HG03469 (cell line): ENCODE measurements at regions not wholly inside any gene's neighbourhood (a gene's known extent, or its start where the extent isn't known, plus 50 kb on each side); places are given as distances from the start of the nearest gene placed in this dataset.

Source experiments
- ATAC-seq: cut with Tn5 transposase; IDR thresholded peaks from one replicate; pipeline ENCODE4 v1.9.1; 2021; ENCODE audit warnings: mild to moderate bottlenecking, moderate library complexity, moderate number of reproducible peaks; ENCODE audit not compliant: unreplicated experiment

DNA sequence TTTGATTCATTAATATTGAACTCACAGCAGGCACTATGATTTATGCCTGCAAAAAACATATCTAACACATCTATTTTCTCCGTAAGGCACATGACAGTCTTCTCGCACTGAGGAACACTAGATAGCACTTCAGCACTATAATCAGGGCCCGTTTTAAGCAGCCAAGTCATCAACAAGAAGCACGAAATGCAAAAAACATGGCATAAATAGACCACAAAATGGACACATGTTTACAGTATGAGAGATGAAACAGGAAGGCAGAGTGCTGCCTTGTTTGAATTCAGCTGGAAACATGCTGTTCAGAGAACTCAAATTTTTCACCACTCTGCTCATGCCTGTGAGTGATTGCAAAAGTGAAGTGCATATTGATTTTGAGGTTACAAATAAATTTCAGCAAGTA is 205.8 kb upstream of the PDGFD start:
- no peak for ATAC-seq

DNA sequence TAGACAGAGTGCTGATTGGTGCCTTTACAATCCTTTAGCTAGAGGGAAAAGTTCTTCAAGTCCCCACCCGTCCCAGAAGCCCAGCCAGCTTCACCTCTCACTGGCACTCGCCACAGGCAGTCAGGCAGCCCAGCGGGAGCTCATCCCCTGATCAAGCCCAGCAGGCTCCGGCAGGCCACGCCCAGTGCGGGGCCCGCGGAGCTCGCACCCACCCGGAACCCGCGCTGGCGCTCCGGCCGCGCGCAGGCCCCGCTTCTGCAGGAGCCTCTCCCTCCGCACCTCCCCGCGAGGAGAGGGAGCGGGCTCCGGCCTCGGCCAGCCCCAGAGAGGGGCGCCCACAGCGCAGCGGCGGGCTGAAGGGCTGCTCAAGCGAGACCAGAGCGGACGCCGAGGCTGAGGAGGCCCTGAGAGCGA is 202.4 kb upstream of the PDGFD start:
- no peak for ATAC-seq

DNA sequence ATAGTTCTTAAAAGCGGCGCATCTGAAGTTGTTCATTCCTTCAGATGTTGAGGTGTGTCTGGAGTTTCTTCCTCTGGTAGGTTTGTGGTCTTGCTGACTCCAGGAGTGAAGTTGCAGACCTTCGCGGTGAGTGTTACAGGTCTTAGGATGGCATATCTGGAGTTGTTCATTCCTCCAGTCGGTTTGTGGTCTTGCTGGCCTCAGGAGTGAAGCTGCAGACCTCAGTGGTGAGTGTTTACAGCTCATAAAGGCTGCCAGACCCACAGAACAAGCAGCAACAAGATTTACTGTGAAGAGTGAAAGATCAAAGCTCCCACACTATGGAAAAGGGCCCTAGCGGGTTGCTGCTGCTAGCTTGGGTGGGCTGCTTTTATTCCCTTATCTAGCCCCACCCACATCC is 201.7 kb upstream of the PDGFD start:
- ATAC-seq: no peak

DNA sequence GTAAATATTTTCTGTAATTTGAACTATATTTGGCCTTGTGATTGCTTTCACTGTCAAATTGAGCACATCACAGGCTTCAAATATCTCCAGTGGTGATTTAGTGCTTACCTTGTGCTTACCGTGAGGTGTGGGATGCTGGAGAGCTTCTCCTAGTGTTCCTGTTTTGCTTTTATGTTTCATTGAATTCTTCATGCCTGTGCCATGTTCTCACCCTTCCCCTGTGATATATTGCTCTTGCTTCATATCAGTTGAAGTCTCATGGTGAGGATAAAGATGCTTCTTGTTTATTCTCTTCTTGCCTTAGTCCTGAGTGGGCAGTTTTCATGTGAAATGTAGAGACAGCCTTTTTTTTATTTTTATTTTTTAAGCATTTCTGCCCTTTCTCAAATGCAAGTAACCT is 198.0 kb upstream of the PDGFD start:
- ATAC-seq: no peak

DNA sequence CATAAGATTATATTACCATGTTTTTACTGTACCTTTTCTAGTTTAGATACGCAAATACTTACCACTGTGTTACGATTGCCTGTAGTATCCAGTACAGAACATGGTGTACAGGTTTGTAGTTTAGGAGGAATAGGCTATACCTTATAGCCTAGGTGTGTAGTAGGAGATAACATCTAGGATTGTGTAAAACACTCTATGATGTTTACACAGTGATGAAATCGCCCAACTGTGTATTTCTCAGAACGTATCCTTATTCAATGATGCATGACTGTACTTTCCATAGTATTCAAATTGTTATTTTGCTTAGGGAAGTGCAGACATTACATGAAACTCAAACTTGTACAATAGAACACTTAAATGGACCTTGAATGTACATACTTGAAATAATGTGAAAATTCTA is 188.1 kb upstream of the PDGFD start:
- no peak for ATAC-seq

DNA sequence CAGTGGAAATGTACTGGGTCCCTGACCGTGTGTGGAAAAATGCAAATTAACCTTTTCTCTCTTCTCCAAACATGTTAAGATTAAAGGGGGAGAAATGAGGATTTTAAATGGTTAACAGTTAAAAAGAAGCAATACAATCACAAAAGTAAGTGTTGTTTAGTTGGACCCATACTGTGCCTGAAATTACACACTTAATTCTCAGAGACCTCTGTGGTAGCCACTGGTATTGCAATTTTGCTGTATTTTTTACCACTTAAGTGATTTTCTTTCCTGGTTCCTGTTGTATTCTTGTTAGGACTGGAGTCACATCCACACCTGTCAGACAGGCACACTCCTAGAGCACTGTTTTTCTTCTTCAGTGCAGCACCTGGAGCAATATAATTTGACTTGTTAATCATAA is 179.6 kb upstream of the PDGFD start:
- peak; percentile 86 for ATAC-seq

DNA sequence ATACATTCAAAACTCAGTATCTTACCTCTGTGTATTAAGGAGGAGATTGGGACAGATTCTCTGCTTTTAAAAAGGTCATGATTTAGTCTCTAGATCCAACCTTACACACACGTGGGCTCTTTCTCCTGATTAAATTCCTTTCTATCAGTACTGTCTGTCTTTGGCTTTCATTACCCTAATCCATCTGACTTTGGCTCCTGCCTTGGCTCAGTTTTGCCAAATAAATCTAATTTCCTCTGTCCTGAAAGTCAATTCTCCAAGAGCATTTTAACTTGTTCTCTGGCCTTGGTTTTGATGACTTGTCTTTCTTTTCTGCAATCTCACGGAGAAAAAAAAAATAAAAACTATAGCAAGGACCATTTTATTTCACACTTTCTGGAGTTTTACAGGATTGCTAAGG is 176.6 kb upstream of the PDGFD start:
- ATAC-seq: no peak

DNA sequence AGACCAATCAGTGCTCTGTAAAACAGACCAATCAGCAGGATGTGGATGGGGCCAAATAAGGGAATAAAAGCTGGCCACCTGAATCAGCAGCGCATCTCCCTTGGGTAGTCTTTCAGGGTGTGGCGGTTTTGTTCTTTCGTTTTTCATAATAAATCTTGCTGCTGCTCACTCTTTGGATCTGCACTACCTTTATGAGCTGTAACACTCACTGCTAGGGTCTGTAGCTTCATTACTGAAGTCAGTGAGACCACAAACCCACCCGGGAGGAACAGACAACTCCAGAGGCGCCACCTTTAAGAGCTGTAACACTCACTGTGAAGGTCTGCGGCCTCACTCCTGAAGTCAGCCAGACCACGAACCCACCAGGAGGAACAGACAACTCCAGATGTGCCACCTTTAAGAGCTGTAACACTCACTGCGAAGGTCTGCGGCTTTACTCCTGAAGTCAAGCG is 175.5 kb upstream of the PDGFD start:
- ATAC-seq: no peak

DNA sequence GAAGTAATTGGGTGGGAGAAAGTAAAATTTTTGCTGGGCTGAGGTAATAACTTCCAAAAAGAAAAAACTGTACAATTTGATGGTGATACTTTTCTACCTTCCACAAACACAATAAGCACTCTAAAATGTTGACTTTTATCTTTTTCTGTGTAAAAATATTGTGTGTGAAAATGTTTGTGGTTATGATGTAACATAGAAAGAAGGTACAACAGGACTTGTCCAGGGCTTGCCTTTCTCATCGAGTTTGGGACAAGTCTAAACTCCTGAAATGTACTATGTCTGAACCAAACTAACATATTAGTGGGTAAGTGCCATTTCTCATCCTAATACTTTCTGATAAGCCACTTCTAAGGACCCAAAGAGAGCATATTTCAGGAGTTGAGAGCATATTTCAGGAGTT is 174.2 kb upstream of the PDGFD start:
- no peak for ATAC-seq

DNA sequence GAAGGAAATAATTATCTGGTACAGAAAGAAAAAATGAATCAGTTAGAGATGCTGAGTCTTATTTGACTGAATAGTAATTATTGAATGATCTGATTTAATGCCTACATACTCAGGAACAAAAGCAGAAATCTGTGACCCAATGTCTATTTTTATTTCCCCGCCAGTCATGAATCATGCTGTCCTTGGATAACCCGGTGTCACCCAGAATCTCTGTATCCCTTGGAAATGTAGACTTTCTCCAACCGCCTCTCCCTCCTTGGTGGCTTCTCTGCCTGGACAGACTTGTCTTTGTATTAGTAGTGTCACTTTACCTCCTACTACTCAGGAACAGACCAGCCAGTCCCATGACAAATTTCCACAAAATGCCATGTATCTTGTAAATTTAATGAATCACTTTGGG is 173.3 kb upstream of the PDGFD start:
- ATAC-seq: no peak

DNA sequence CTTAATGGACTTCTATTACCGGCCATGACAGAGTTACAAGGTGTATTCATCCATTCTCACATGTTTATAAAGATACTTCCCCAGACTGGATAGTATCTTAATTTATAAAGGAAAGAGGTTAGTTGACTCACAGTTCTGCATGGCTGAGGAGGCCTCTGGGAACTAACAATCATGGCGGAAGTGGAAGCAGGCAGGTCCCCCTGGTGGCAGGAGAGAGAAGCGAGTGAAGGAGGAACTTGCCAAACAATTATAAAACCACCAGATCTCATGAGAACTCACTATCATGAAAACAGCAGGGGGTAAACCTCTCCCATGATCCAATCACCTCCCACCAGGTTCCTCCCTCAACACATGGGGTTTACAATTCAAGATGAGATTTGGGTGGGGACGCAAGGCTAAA is 170.0 kb upstream of the PDGFD start:
- ATAC-seq: no peak

DNA sequence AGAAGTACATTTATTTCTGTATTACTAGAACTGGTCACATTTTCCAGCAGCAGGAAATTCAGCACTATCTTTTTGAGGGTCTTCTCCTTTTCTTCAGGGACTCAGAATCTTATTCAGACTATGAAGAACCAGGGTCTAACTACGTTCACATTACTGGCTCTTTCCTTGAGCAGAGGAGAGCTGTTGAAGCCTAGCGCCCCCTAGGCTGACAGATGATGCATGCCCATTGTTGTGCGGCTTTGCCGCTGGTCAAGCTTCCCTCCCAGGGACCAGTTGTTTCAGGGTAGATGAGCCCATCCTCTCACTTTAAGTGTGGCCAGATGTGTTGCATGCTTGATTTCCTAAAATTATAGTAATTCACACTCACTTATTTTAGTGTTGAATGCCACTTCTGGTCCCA is 168.2 kb upstream of the PDGFD start:
- ATAC-seq: no peak

DNA sequence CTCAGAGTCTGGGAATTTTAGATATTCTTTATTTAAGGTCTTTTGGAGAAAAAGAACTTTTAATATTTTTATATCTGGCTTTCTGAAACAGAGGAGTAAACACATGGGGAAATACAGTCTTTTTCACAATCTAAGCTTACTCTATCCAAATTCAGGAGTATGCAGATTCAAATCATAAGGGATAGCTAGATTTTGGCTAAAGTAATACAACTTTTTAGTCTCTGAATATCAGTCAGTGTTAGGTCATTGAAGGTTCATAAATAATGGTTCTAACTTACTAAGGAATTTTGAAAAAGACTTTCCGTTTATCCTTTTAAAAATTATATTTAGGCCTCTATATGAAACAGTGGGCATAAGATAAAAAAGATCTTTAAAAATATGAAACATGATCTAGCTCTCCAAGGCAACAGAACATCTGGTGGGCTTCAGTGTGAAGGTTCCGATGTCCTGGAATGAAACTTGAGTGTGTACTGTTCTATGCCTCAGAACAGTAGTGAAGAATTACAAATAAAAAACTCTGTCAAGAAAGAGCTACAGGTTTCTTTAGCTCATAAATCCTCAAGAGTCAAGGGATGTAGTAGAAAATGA is 165.2 kb upstream of the PDGFD start:
- no peak for ATAC-seq

DNA sequence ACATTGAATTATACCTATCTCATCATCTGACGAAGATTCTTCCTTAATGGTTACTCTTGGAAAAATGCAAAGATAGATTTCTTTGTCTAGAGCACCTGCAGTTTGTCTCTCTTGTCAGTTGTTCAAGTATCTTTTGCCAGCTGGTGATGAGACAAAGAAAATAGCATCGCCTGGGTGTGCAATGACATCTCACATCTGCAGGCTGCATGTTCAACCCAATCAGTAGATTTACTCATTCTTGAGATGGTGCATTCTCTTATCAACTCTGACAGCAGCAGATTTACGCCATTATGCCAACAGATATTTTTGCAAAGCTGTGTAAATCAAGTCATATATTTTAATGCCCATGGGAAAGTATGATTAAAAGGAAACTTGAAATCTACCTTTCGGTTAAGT is 164.6 kb upstream of the PDGFD start:
- no peak for ATAC-seq

DNA sequence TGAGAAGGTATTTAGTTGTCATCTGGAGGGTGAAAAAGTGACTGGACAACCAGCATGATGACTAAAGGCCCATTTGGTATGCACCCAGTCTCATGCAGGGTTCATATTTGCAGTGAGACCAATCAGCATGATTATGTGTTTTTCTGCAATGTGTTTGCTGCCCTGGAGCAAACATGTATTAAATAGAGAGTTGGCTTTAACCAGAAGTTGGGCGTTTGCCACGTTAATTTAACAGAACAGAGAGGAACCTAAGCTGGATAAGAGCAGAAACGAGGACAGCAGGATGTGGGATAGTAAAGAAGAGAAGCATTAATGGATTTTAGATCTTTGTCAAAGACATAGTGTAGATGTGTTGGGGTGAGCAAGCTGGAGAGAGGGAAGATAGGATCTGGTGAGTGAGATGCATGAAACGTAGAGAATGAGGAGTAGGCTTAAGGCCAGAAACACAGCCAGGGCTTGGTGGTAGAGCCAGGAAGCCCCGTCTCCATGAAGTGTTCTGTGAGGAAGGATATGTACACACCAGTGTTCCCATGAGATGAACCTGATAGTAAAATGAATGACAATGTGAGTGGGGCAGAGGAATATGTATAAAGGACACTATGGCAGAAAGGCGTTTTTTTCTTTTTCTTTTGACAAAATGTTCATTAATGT is 164.0 kb upstream of the PDGFD start:
- no peak for ATAC-seq

DNA sequence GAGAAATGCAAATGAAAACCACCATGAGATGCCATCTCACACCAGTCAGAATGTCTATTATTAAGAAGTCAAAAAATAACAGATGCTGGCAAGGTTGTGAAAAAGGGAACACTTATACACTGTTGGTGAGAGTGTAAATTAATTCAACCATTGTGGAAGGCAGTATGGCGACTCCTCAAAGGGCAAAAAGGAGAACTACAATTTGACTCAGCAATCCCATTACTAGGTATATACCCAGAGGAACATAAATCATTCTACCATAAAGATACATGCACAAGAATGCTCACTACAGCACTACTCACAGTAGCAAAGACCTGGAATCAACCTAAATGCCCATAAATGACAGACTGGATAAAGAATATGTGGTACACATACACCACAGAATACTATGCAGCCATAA is 161.1 kb upstream of the PDGFD start:
- ATAC-seq: no peak

DNA sequence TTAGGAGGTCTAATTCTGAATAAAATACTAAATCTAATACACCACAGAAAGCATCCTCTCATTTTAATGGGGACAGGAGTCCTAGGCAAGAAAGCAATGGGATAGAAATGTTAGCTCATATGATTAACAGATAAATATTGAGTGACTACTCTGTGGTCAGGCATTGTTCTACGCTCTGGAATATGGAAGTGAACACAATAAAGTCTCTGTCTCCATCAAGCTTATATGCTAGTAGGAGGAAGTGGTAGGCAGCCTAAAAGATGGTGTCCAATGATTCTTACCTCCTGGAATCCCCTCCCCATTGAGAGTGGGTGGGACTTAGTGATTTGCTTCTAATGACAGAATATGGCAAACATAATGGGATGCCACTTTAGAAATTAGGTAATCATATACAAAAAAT is 160.3 kb upstream of the PDGFD start:
- ATAC-seq: no peak

DNA sequence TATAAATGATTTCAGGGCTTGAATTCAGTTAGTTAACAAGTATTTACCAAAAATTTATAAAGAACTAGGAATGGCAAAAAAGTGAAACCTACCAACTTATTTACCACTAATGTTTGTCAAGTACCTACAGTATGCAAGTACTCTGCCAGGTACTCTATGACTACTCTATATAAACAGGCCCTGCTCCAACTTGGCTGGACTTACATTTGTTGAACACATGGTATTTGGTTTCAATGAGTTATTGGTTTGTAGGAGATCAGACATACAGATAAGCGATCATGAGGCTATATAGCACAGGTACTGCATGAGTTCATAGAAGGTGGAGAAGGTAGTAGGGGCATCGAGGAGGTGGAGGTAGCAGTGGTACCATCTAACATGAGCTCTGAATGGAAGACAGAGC is 159.9 kb upstream of the PDGFD start:
- no peak for ATAC-seq

DNA sequence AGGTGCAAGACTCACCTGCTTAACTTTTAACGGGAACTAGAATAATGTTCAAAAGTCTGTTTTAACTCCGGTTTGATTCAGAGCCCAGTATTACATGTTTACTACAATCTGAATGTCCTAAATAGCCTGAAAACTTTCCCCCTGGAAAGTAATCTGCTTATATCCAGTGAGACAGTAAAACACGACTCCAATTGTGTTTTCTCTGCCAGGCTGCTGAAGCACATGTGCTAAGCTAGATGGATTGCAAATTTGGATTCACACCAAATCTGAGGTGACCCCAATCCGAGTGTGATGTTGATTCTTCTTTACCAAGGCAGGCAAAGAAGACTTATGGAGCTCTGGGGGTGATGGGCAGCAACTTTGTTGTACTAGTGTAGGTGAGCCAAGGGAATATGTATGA is 158.7 kb upstream of the PDGFD start:
- no peak for ATAC-seq

DNA sequence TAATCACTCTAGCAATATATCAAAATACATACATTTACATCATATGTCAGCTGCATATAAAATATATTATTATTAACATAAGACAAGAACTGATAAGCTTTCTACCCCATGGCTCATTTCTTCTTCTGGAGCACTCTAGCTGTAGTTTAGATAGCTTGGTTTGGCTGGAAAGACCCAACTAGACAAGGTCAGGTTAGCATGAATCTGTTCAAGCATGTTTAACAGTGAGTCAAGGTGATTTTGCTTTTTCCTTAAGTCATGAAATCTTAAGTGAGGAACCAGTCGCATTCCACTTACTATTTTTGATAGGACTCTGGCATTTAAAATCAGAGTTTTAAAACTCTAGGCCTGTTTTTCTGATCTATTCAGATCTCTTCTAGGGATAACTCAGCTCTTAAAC is 157.0 kb upstream of the PDGFD start:
- ATAC-seq: no peak

DNA sequence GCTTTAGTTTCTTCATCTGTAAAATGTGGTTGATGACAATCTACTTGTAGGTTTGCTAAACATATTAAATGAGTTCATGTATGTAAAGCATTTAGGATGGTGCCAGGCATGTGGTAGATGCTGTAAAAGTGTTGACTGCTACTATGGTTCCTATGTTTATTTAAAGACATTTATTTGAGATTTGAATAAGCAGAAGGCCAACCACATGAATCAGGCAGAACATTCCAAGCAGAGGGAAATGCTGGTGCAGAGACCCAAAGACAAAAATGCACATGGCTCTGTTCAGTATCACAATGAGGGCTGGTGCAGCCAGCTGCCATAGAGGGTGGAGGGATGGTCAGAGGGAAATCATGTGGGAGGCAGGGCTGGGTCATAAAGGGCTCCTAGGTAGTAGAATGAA is 156.2 kb upstream of the PDGFD start:
- no peak for ATAC-seq

DNA sequence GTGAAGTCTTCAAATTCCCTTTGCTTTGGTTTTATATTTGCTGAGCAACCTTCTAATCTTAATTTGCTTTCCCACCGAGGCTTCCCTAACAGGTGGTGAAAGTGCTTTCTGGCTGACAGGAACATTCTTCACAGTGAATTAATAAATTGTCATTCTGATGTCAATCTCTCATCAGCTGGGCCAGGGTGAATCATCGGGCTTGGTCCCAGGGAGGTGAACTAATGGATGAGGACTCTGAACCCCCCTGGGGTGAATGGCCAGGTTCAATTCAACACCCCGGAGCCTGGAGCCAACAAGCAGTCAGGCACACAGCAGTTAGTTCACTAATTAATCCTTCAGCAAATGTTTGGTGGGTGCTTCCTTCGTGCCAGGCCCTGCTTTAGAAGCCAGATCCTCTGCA is 155.4 kb upstream of the PDGFD start:
- no peak for ATAC-seq

DNA sequence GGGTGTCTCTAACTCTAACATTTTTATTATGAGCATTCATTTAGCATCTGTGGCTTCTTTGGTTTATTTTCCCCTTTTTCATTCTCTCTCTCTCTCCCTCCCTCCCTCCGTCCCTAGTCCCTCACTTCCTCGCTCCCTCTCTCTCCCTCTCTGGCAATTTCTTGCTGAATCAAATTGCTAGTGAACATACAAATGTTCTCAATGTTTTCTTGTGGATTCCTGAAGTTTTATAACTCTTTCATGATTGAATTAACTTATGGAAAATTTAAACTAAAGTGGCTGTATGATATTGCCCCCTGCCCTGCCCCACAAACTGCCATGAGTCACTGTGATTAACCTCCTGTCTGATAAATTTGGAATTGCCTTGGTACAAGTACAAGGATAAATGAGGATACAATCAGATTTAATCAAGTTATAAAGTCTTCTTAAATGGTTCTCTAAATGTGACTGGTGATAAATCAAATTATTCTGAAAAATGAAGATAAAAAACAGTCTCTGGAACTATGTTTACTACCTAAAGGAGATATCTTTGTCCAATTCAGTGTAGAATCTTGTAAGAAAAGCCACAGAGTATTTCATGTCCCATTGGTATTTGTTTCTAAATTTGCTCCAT is 143.0 kb upstream of the PDGFD start:
- no peak for ATAC-seq
